ENCODE measurements at regions not wholly inside any gene's neighbourhood (a gene's known extent, or its start where the extent isn't known, plus 50 kb on each side); places are given as distances from the start of the nearest gene placed in this dataset.

DNA sequence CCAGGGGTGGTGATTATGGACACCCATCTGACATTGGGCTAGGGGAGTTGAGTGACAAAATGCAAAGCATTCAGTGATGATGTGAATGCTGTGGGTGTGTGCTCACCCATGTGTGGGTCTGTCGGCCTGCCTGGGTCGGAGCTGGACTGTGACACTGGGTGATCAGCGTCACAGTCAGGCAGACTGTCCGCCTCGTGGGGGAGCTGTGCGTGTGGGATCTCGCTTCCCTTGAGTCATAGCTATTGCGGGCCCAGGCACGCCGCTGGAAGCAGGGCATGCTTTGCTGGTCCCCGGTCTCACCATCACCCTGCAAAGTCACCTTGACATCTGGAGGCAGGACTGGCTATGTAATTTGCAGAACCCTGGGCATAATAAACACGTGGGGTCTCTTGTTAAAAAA lies 156.9 kb upstream of the IGSF21 start:
- TF ChIP-seq, protein P1, sequence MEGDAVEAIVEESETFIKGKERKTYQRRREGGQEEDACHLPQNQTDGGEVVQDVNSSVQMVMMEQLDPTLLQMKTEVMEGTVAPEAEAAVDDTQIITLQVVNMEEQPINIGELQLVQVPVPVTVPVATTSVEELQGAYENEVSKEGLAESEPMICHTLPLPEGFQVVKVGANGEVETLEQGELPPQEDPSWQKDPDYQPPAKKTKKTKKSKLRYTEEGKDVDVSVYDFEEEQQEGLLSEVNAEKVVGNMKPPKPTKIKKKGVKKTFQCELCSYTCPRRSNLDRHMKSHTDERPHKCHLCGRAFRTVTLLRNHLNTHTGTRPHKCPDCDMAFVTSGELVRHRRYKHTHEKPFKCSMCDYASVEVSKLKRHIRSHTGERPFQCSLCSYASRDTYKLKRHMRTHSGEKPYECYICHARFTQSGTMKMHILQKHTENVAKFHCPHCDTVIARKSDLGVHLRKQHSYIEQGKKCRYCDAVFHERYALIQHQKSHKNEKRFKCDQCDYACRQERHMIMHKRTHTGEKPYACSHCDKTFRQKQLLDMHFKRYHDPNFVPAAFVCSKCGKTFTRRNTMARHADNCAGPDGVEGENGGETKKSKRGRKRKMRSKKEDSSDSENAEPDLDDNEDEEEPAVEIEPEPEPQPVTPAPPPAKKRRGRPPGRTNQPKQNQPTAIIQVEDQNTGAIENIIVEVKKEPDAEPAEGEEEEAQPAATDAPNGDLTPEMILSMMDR (IDR thresholded peaks at IDR 0.05), result no peak
- no peak for TF ChIP-seq EP300 (IDR thresholded peaks at IDR 0.05)

Measured in tibial nerve (tissue), 4 donors.